ENCODE measurements at regions not wholly inside any gene's neighbourhood (a gene's known extent, or its start where the extent isn't known, plus 50 kb on each side); places are given as distances from the start of the nearest gene placed in this dataset.

GRCh38 chr3:160103397-160103796 is 114.8 kb downstream of the IL12A start:
- H3K14ac ChIP-seq (replicated peaks; ENCODE audit: low read depth, low read length), result no peak overlapping the region
- BruUV-seq (replicated peaks), result no TSS peak
- H2BK5ac ChIP-seq (ENCODE audit: low read depth, low read length, poor library complexity, severe bottlenecking), result no peak overlapping the region
- DNase-seq (no peak), ATAC-seq (ENCODE audit: low read depth) (no peak)
- H3K23ac ChIP-seq (ENCODE audit: low read depth, low read length), result no peak overlapping the region
- CTCF ChIA-PET, result no interaction called here
- H3K4ac ChIP-seq (ENCODE audit: low read depth, low read length), result no peak overlapping the region
- dilution Hi-C loops (cut with HindIII; ENCODE audit: low sequenced_read_pairs, unreplicated experiment) (no loop called here), in situ Hi-C loops (cut with MboI; ENCODE audit: low sequenced_read_pairs) (no loop called here), intact Hi-C loops (cut with micrococcal nuclease) (no loop called here)
- H3K56ac ChIP-seq (ENCODE audit: extremely low read depth, insufficient read depth, low read length), result no peak overlapping the region
- no peak overlapping the region for H3K9ac ChIP-seq (ENCODE audit: low read depth, low read length)
- H3K18ac ChIP-seq (ENCODE audit: low read depth, low read length), result no peak overlapping the region
- H3K27ac ChIP-seq (ENCODE audit: insufficient read depth, low read length), result no peak overlapping the region
- no peaks in the 10 kb centered on the region for H3K79me1 ChIP-seq (ENCODE audit: low read depth in 1 of 2, low read length in 2 of 2)
- H3K36me3 ChIP-seq (ENCODE audit: control insufficient read depth, insufficient read depth, low read length), result no peaks in the 10 kb centered on the region
- no peak overlapping the region for H4K91ac ChIP-seq (ENCODE audit: insufficient read depth, low read depth, low read length)
- H4K5ac ChIP-seq (ENCODE audit: low read depth, low read length), result no peak overlapping the region
- WGBS, 2 experiments (ENCODE audit: extremely low coverage in 2 of 2, insufficient read length in 1 of 2), result no CpG with 5 or more reads among the region's 2 CpGs
- no peaks in the 10 kb centered on the region for H3K9me3 ChIP-seq (ENCODE audit: control insufficient read depth, insufficient read depth, low read length)
- no peak overlapping the region for H2AFZ ChIP-seq (replicated peaks; ENCODE audit: low read length, poor library complexity)
- H3K27me3 ChIP-seq (ENCODE audit: control insufficient read depth, insufficient read depth, low read length), result peaks cover 2% of the 10 kb centered on the region
- TF ChIP-seq MAZ (IDR thresholded peaks at IDR 0.05; ENCODE audit: borderline replicate concordance, low read depth, low read length), result no peak
- no peak for TF ChIP-seq RFX5 (IDR thresholded peaks at IDR 0.05; ENCODE audit: low read depth, low read length)
- TF ChIP-seq CTCF (conservative IDR thresholded peaks at IDR 0.05; ENCODE audit: low read depth, low read length), result no peak
- TF ChIP-seq RCOR1 (IDR thresholded peaks at IDR 0.05; ENCODE audit: insufficient replicate concordance, low read length), result no peak
- TF ChIP-seq SMC3 (IDR thresholded peaks at IDR 0.05; ENCODE audit: low read depth, low read length), result no peak
- H2BK120ac ChIP-seq (ENCODE audit: low read depth, low read length), result no peak overlapping the region
- H2BK20ac ChIP-seq (ENCODE audit: low read depth, low read length), result no peak overlapping the region
- H3K4me3 ChIP-seq (ENCODE audit: insufficient read depth, low read depth, low read length), result no peak overlapping the region
- no peak overlapping the region for H4K8ac ChIP-seq (ENCODE audit: low read depth in 2 of 2, low read length in 2 of 2)
- H3K9me1 ChIP-seq (ENCODE audit: insufficient read depth, low read length), result no peaks in the 10 kb centered on the region
- no peak overlapping the region for H2AK5ac ChIP-seq (ENCODE audit: low read depth, low read length)
- no peak overlapping the region for H3K4me2 ChIP-seq (ENCODE audit: low read depth, low read length)
- POLR2A ChIA-PET (ENCODE audit: unreplicated experiment), result no interaction called here
- no peaks in the 10 kb centered on the region for H3K4me1 ChIP-seq (ENCODE audit: control insufficient read depth, insufficient read depth, low read length)
- H2AK9ac ChIP-seq (replicated peaks; ENCODE audit: low read depth, low read length, poor library complexity), result no peak overlapping the region
- H2BK15ac ChIP-seq (ENCODE audit: low read depth, low read length), result no peak overlapping the region
- H4K20me1 ChIP-seq (ENCODE audit: insufficient read depth, low read length), result no peaks in the 10 kb centered on the region

Measured in IMR-90 (cell line).